KMS-11 (cell line): ENCODE measurements at regions not wholly inside any gene's neighbourhood (a gene's known extent, or its start where the extent isn't known, plus 50 kb on each side); places are given as distances from the start of the nearest gene placed in this dataset.

ENCODE experiments used
- H2AFZ ChIP-seq: fragments of 200-600 bp; sonication (generic); 2 replicates; pipeline ENCODE4 v1.6.1; 2016; ENCODE audit warnings: antibody characterized with exemption, mixed run types, low read depth
- H3K27ac ChIP-seq: fragments of 200-600 bp; sonication (generic); 2 replicates; pipeline ENCODE4 v1.6.1; 2016; ENCODE audit warnings: mild to moderate bottlenecking, mixed run types
- H3K27me3 ChIP-seq: fragments of 200-600 bp; sonication (generic); 2 replicates; pipeline ENCODE4 v1.6.1; 2017; ENCODE audit warnings: mild to moderate bottlenecking, low read depth, mixed run types, moderate library complexity; ENCODE audit not compliant: insufficient read depth
- H3K36me3 ChIP-seq: fragments of 200-600 bp; sonication (generic); 2 replicates; pipeline ENCODE4 v1.6.1; 2017; ENCODE audit warnings: mild to moderate bottlenecking, mixed run types; ENCODE audit not compliant: insufficient read depth
- H3K4me1 ChIP-seq: fragments of 200-600 bp; sonication (generic); 2 replicates; pipeline ENCODE4 v1.6.1; 2016; ENCODE audit warnings: mild to moderate bottlenecking, low read depth, mixed run types; ENCODE audit not compliant: poor library complexity, severe bottlenecking
- H3K4me2 ChIP-seq: fragments of 200-600 bp; sonication (generic); 2 replicates; pipeline ENCODE4 v1.7.0; 2016; ENCODE audit warnings: mild to moderate bottlenecking, mixed run types
- H3K4me3 ChIP-seq: fragments of 200-600 bp; sonication (generic); IDR thresholded peaks from 2 replicates; pipeline ENCODE4 v1.6.1; 2017; ENCODE audit warnings: low read depth, low read length, mixed read lengths; ENCODE audit not compliant: insufficient read depth
- H3K79me2 ChIP-seq: fragments of 200-600 bp; sonication (generic); 2 replicates; pipeline ENCODE4 v1.6.1; 2016; ENCODE audit warnings: low read depth, mixed run types; ENCODE audit not compliant: insufficient read depth
- H3K9ac ChIP-seq: fragments of 200-600 bp; sonication (generic); 2 replicates; pipeline ENCODE4 v1.6.1; 2016; ENCODE audit warnings: mild to moderate bottlenecking, mixed run types
- H4K20me1 ChIP-seq: fragments of 200-600 bp; sonication (generic); 2 replicates; pipeline ENCODE4 v1.6.1; 2016; ENCODE audit warnings: mild to moderate bottlenecking, mixed run types; ENCODE audit not compliant: insufficient read depth
- CTCF ChIP-seq: fragments of 200-600 bp; sonication (generic); conservative IDR thresholded peaks from 2 replicates; pipeline ENCODE4 v1.6.1; 2017; ENCODE audit warnings: low read depth, mild to moderate bottlenecking, antibody characterized with exemption, low read length, moderate library complexity, mixed read lengths

GRCh38 chr3:106699122-106699521, 678.1 kb upstream of the CCDC54 start:
- H3K4me3 ChIP-seq: no peak overlapping the region
- no peaks in the 10 kb centered on the region for H3K27me3 ChIP-seq
- H3K36me3 ChIP-seq: no peaks in the 10 kb centered on the region
- no peaks in the 10 kb centered on the region for H4K20me1 ChIP-seq
- H3K4me2 ChIP-seq: no peak overlapping the region
- no peaks in the 10 kb centered on the region for H3K4me1 ChIP-seq
- H3K27ac ChIP-seq: no peak overlapping the region
- no peak overlapping the region for H3K9ac ChIP-seq
- H2AFZ ChIP-seq: no peak overlapping the region
- no peak for TF ChIP-seq CTCF
- no peaks in the 10 kb centered on the region for H3K79me2 ChIP-seq

GRCh38 chr3:106700981-106701380, 676.3 kb upstream of the CCDC54 start:
- Histone ChIP-seq H3K9ac (no peak overlapping the region), H3K4me1 (no peaks in the 10 kb centered on the region), H3K27ac (no peak overlapping the region)

GRCh38 chr3:106703524-106703923, 673.7 kb upstream of the CCDC54 start:
- no peaks in the 10 kb centered on the region for H4K20me1 ChIP-seq
- no peak overlapping the region for H2AFZ ChIP-seq
- H3K27ac ChIP-seq: no peak overlapping the region
- H3K9ac ChIP-seq: no peak overlapping the region
- H3K79me2 ChIP-seq: no peaks in the 10 kb centered on the region
- H3K4me3 ChIP-seq: no peak overlapping the region
- TF ChIP-seq CTCF: no peak
- no peaks in the 10 kb centered on the region for H3K36me3 ChIP-seq
- no peaks in the 10 kb centered on the region for H3K4me1 ChIP-seq
- no peaks in the 10 kb centered on the region for H3K27me3 ChIP-seq
- no peak overlapping the region for H3K4me2 ChIP-seq

More at GRCh38 chr3:106700981-106701380, 676.3 kb upstream of the CCDC54 start:
- Histone ChIP-seq H3K27me3 (no peaks in the 10 kb centered on the region), H4K20me1 (no peaks in the 10 kb centered on the region), H2AFZ (no peak overlapping the region), H3K4me3 (no peak overlapping the region), H3K4me2 (no peak overlapping the region), H3K79me2 (no peaks in the 10 kb centered on the region), H3K36me3 (no peaks in the 10 kb centered on the region)
- TF ChIP-seq CTCF: no peak

GRCh38 chr3:106707347-106707746, 669.9 kb upstream of the CCDC54 start:
- no peak for TF ChIP-seq CTCF
- Histone ChIP-seq H3K27me3 (no peaks in the 10 kb centered on the region), H2AFZ (no peak overlapping the region), H3K36me3 (no peaks in the 10 kb centered on the region), H4K20me1 (no peaks in the 10 kb centered on the region), H3K4me1 (peaks cover 8% of the 10 kb centered on the region), H3K4me3 (no peak overlapping the region), H3K4me2 (no peak overlapping the region), H3K79me2 (no peaks in the 10 kb centered on the region), H3K27ac (no peak overlapping the region), H3K9ac (no peak overlapping the region)
